Heart right ventricle (tissue), 16 donors: ENCODE measurements at regions not wholly inside any gene's neighbourhood (a gene's known extent, or its start where the extent isn't known, plus 50 kb on each side); places are given as distances from the start of the nearest gene placed in this dataset.

Source experiments
- ATAC-seq, 8 donors: fragments of 200-7000 bp; cut with Tn5 transposase; one replicate each; pipeline ENCODE4 v1.9.1; 2020; ENCODE audit warnings: mild to moderate bottlenecking in 8 of 8, moderate library complexity in 8 of 8, moderate number of reproducible peaks in 1 of 8
- DNase-seq, 2 donors: peaks; one replicate each; pipeline ENCODE4 v3.0.0-alpha.2; 2020
- H3K27ac ChIP-seq, 10 donors: fragments of 200-600 bp; sonication (generic) in 2 of 10; one replicate each; pipeline versions ENCODE4 v1.5.0 to v1.8.0; 2020 to 2022; ENCODE audit warnings: mild to moderate bottlenecking in 3 of 10
- H3K27me3 ChIP-seq, 7 donors: fragments of 200-600 bp; one replicate each; pipeline ENCODE4 v1.8.0; 2021 to 2022; ENCODE audit warnings: mild to moderate bottlenecking in 2 of 7
- H3K36me3 ChIP-seq, 9 donors: fragments of 200-600 bp; sonication (generic) in 1 of 9; one replicate each; pipeline versions ENCODE4 v1.5.0 to v1.8.0; 2020 to 2022; ENCODE audit warnings: mild to moderate bottlenecking in 2 of 9
- H3K4me1 ChIP-seq, 9 donors: fragments of 200-600 bp; sonication (generic) in 1 of 9; one replicate each; pipeline versions ENCODE4 v1.5.0 to v1.8.0; 2020 to 2022; ENCODE audit warnings: mild to moderate bottlenecking in 4 of 9
- H3K4me3 ChIP-seq, 10 donors: fragments of 200-600 bp; sonication (generic) in 2 of 10; one replicate each; pipeline versions ENCODE4 v1.5.0 to v1.8.0; 2020 to 2022; ENCODE audit warnings: mild to moderate bottlenecking in 7 of 10, moderate library complexity in 2 of 10
- H3K9me3 ChIP-seq, 11 donors: fragments of 200-600 bp in 10 of 11; sonication (generic) in 2 of 11; one replicate each; pipeline versions ENCODE4 v1.5.0 to v1.8.0; 2013 to 2022; ENCODE audit warnings: mild to moderate bottlenecking in 2 of 11, control low read depth in 1 of 11, moderate library complexity in 1 of 11
- WGBS, 2 donors: extraction: QIAGEN DNeasy Blood & Tissue Kit; methylation state at CpG; one replicate each; pipeline ENCODE4 v1.1.7; 2013; ENCODE audit warnings: inconsistent platforms in 1 of 2; 5-methylcytosine and 5-hydroxymethylcytosine counted together
- intact Hi-C, 10 donors: fragments of 100-400 bp; cut with DNase I; formaldehyde crosslinking; loops; one replicate each; pipeline versions ENCODE4 v1.11.1 to v1.14.2; 2022
- TF ChIP-seq, protein P1 (sequence below), 9 donors: fragments of 200-600 bp; sonication (generic) in 2 of 9; IDR thresholded peaks; one replicate each; pipeline versions ENCODE4 v1.5.0 to v1.8.0; 2021 to 2022; ENCODE audit warnings: antibody characterized with exemption in 9 of 9, mild to moderate bottlenecking in 5 of 9, moderate library complexity in 1 of 9
- donor health status: Arrhythmogenic right ventricular cardiomyopathy.
- donor health status: ischemic (EF 13 %, LVEDD 7.1; RV severe dilation, severe dysfunction).
- donor health status: healthy with polysubstance abuse.
- donor health status: DM: no; HTN: yes; CAD: no.
- donor health status: DM: no; HTN: no; CAD: no.
- donor health status: ischemic (EF 25% LVEDD 6.9; RV normal size, moderate dysfunction).
- donor health status: ischemic (EF 25% LVEDD 5.7; RV mildly dilated, moderate dysfunction).
- donor health status: healthy.
- donor health status: DM: yes; HTN: yes; CAD: no.
- donor health status: Ischemic cardiomyopathy.
- donor health status: ischemic (EF 35%, LVEDD 5.7; RV mildly dilated, moderate dysfunction).
- donor health status: nonischemic (EF 11% LVEDD 7.7; RV severe dilation, severe dysfunction).
- donor health status: DM: yes; HTN: yes; CAD: no.
- donor health status: PGD.
- donor health status: ischemic (EF 29% LVEDD 5.4; RV normal size, mild dysfunction).
- donor health status: nonischemic (EF 23%, LVEDD 6.1; RV moderate dilation, normal function).

DNA sequence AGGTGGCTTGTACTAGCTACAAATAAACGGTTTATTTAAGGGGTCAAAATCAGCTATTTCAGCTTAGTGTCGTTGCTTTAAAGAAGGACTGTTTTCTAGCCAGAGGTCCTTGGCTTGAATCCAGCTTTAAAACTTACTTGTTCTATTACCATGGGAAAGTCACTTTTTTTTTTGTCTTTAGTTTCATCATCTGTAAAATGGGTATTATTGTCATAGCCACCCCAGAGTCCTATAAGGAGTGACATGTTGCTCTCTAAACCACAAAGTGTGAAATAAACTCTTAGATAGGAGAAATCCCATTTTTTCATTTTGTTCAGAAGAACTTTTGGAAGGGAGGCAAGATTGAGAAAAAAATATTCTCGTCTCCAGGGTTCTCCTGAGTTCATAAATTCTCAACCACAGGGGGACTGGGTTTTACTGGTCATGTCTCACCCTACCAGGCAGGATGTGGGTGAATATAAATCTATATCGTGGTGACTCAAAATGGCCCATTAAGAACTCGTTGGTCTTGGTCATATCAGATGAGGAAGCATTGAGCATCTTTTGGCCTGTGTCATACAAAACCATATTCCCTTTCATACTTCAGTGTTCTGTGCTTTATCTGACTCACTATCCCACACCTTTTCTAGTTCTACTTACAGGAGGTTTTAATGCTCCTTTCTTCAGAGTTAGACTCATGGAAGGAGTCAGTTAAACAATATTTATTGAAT is 202.7 kb upstream of the NR3C1 start:
- intact Hi-C loops: no loop called here
- TF ChIP-seq, protein P1, sequence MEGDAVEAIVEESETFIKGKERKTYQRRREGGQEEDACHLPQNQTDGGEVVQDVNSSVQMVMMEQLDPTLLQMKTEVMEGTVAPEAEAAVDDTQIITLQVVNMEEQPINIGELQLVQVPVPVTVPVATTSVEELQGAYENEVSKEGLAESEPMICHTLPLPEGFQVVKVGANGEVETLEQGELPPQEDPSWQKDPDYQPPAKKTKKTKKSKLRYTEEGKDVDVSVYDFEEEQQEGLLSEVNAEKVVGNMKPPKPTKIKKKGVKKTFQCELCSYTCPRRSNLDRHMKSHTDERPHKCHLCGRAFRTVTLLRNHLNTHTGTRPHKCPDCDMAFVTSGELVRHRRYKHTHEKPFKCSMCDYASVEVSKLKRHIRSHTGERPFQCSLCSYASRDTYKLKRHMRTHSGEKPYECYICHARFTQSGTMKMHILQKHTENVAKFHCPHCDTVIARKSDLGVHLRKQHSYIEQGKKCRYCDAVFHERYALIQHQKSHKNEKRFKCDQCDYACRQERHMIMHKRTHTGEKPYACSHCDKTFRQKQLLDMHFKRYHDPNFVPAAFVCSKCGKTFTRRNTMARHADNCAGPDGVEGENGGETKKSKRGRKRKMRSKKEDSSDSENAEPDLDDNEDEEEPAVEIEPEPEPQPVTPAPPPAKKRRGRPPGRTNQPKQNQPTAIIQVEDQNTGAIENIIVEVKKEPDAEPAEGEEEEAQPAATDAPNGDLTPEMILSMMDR (IDR thresholded peaks at IDR 0.05): no peak
- DNase-seq: no peak
- Histone ChIP-seq H3K9me3 (peaks cover 0 to 15% (median 0%) of the 10 kb centered on the region in 11 donors), H3K4me1 (peaks cover 0 to 39% (median 14%) of the 10 kb centered on the region in 9 donors), H3K27ac (peak overlapping the region in 1 of 10 donors; percentile 62), H3K36me3 (no peaks in the 10 kb centered on the region), H3K27me3 (no peaks in the 10 kb centered on the region), H3K4me3 (no peak overlapping the region)
- ATAC-seq: no peak
- WGBS, 2 donors: 71 to 83% methylated on average over 5 of the region's 5 CpGs

DNA sequence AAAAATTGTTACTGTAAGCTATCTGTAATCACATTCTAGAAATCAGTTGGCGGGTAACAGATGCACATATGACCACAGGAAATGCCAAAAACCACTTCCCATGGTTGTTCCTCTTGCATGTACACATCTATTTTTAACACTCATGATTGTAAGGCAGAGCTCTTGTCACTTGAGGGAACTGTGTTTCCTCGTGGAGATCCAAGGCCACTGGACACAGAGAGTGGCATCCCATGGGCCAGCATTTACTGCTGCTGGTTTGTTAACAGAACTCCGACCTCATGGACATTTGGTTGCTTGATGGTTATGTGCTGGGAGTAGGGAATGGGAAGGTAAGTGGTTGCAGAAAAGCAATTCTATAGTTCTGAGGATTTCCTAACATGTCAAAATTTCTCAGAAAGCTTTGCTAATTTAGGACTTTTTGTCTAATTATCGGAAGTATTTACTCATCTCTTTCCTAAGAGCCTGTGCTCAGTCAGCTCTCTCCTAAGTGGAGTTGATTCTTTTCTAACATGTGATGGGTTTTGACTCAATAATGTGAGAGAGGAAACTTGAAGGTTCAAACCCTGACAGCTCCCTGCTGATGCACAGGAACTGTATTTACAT is 202.0 kb upstream of the NR3C1 start:
- peak in 1 of 2 donors; percentile 11 for DNase-seq
- H3K9me3 ChIP-seq: peaks cover 0 to 15% (median 0%) of the 10 kb centered on the region in 11 donors
- WGBS, 2 donors: 51 to 54% methylated on average over 4 of the region's 4 CpGs
- no peaks in the 10 kb centered on the region for H3K27me3 ChIP-seq
- H3K36me3 ChIP-seq: no peaks in the 10 kb centered on the region
- no peak overlapping the region for H3K4me3 ChIP-seq
- H3K27ac ChIP-seq: peak overlapping the region in 3 of 10 donors; percentile 3 to 62 (median 29)
- peak in 7 of 8 donors; percentile 36 to 72 (median 67) for ATAC-seq
- peaks cover 0 to 46% (median 9%) of the 10 kb centered on the region in 9 donors for H3K4me1 ChIP-seq
- TF ChIP-seq, protein P1 (IDR thresholded peaks at IDR 0.05): no peak
- intact Hi-C loops: no loop called here

DNA sequence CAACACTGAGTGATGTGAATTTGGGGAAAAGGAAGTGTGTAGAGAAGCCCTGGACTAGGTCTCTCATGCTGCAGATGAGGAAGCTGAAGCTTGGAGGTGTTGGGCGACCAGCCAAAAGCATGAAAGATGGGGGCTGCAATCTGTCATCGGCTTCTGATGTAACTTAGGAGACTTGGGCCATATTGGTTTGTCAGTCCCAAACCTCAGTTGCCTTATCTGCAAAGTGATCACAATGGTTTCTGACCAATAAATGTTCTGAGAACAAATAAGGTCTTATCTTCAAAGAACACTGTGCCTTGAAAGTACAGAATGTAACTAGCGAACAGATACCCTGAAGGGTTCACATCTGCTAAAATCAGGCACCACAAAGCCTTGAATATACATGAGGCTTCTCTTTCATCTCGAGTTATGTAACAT is 198.4 kb upstream of the NR3C1 start:
- TF ChIP-seq, protein P1 (IDR thresholded peaks at IDR 0.05): no peak
- intact Hi-C loops: no loop called here
- Histone ChIP-seq H3K36me3 (no peaks in the 10 kb centered on the region), H3K9me3 (no peaks in the 10 kb centered on the region), H3K27me3 (no peaks in the 10 kb centered on the region), H3K4me1 (peaks cover 0 to 48% (median 9%) of the 10 kb centered on the region in 9 donors), H3K27ac (no peak overlapping the region), H3K4me3 (no peak overlapping the region)
- WGBS, 2 donors: 89 to 96% methylated on average over 4 of the region's 4 CpGs
- ATAC-seq (peak in 1 of 8 donors; percentile 11), DNase-seq (no peak)

DNA sequence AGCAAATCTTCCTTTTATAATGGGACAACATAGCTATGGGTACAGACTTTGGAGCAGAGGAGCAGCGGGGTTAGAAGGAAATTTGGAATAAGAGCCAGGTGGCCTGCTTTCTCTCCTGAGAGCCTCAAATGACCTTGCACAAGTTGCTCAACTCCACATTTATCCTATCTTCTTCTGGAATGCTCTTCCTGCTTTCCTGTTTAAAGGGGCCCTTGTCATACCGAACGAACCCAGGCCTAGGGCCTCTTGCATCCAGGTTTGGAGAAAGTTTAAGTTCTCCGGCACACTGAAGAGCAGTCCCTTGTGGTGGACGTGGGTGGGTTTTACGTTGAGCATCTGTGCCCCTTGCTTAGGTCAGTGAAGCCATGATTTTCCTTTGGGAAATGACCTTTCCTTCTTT is 197.9 kb upstream of the NR3C1 start:
- H3K4me1 ChIP-seq: peaks cover 0 to 49% (median 9%) of the 10 kb centered on the region in 9 donors
- no peaks in the 10 kb centered on the region for H3K9me3 ChIP-seq
- DNase-seq: no peak
- ATAC-seq: peak in 7 of 8 donors; percentile 47 to 70 (median 58)
- no peaks in the 10 kb centered on the region for H3K27me3 ChIP-seq
- H3K4me3 ChIP-seq: no peak overlapping the region
- no peak overlapping the region for H3K27ac ChIP-seq
- 64 to 73% methylated on average over 6 of the region's 6 CpGs for WGBS, 2 donors
- no peaks in the 10 kb centered on the region for H3K36me3 ChIP-seq
- intact Hi-C loops: no loop called here
- TF ChIP-seq, protein P1 (IDR thresholded peaks at IDR 0.05): no peak
